HG03460 (cell line): ENCODE measurements at regions not wholly inside any gene's neighbourhood (a gene's known extent, or its start where the extent isn't known, plus 50 kb on each side); places are given as distances from the start of the nearest gene placed in this dataset.
"Not testable (repeated sequence)": the region's sequence is repeated elsewhere in the genome, so short reads cannot be mapped to it uniquely, and the experiment has no call there.

ENCODE experiments used
- ATAC-seq: cut with Tn5 transposase; IDR thresholded peaks from one replicate; pipeline ENCODE4 v1.9.1; 2021; ENCODE audit not compliant: unreplicated experiment

DNA sequence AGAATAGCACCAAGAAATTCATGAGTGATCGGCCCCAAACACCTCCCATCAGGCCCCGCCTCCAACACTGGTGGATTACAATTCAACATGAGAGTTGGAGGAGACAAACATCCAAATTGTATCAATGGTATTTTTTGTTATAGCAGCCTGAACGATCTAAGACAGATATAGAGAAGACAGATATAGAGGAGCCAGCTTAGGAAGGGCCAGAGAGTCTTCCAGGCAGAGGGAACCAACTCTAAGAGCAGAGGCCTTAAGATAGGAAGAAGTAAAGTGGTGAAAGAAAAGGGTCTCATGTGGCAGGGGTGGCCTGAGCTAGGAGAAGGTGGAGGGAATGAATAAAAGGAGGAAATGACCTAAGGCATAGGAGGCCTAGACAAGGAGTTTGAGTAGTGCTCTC lies 158.8 kb upstream of the TBL1XR1 start:
- ATAC-seq, result no peak

DNA sequence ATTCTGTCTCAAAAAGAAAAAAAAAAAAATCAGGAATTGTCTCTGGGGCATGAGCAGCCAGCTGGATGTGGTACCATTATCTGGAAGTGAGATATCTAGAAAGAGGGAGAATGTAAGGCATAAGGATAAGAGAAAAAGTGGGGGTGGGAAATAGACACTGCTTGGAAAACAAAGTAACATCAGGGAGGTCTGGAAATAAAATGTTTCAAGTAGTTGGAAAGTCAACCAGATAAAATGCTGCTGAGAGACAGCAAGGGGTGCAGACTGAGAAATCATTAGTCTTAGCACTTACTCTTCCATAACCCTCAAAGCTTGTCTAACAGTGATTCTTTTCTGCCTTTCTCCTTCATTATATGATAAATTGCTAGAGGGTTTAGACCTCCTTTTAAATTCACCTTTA lies 159.7 kb upstream of the TBL1XR1 start:
- no peak for ATAC-seq

DNA sequence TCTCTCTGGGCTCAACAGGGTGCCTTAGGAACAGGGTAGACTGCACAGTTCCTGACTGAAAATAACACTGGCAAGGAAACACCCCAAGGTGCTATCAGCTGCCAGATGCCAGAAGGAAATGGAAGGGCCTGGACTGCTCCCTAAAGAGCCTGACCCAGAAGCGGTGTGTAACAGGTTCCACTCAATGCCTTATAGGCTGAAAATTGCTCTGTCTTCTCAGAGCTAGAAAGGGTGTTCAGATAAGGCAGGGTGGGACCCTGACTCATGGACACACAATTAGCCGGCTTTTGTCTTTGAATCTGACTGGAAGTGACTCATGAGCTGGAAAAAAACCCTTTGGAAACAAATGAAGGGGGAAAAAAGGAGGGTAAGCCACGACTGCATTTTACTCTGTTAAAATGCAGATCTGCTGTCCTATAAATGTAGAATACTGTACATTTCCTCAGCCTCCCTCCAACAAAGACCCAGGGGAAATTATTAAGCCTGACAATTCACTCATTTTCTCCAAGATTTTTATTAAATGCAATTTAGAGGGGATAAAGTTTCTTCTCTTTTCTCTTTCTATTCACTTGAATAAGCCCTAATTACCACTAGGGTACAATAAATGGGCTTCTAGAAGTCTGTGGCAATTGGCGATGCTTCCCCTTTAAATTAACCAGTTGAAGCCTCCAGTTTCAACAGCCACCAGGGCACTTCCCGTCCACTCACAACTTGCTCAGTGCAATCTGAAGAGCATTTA lies 160.2 kb upstream of the TBL1XR1 start:
- no peak for ATAC-seq

DNA sequence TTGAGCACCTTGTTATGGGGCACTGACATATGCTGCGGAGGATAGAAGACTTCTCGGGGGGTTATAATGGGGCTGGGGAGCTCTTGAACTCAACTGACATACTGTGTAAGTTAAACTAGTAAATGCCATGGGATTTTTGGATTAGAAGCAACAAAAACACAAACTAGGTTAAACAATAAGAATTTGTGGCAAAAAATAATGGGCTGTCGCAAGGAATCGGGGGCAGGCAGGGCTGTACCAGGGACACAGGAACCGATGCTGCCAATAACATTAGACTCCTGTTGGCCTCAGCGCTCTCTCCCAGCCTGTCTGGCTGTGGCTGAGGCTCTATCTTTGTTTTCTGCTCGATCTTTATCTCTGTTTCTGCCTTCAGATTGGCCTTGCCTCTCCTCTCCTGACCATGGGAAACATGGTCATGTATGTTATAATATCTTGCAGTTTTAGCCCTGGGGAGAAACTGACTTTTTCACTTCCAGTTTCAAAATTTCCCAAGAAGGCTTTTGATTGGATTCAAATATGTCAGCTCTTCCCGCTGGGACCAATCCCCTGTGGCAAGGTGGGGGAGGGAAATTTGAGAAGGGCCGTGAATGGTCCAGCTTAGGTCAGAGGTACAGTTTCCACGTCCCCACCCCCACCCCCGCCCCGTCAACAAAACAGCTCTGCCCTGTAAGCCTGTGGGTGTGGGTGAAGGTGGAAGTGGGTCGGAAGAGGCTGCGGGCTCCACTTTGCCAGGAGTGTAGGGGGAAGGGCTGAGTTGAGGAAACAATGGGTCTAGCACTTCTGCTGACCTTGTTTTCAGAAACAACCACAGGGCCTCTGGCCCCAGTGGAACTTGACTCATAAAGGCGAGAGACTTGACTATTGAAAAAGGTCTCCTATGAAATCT lies 161.1 kb upstream of the TBL1XR1 start:
- peak; percentile 52 for ATAC-seq

DNA sequence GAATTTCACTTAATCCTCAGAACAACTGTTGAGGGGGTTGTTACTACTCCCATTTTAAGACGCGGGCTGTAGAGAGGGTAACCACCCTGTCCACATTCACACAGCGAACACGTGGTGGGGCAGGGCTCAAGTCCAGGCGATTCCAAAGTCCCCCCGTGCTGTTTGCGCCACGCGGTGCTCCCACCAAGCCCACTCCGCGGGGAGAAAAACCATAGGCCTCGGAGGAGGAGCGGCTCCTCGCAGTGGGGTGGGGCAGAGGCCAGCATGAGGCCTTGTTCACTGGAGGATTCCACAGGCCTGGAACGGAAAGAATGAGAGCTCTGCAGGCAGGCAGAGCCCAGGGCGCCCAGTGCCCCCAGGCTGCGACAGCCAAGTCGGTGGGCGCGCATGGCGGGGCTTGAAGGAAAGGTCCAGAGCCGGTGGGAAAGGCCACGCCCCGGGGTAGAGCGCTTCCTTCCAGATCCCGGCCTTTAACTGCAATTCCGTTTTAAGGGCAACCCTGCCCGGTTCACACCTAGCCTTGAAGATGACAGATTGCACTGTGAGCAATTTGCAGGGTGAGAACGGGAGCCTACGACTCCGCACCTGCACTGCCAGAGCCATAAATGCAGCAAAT lies 161.8 kb upstream of the TBL1XR1 start:
- peak; percentile 11 for ATAC-seq

DNA sequence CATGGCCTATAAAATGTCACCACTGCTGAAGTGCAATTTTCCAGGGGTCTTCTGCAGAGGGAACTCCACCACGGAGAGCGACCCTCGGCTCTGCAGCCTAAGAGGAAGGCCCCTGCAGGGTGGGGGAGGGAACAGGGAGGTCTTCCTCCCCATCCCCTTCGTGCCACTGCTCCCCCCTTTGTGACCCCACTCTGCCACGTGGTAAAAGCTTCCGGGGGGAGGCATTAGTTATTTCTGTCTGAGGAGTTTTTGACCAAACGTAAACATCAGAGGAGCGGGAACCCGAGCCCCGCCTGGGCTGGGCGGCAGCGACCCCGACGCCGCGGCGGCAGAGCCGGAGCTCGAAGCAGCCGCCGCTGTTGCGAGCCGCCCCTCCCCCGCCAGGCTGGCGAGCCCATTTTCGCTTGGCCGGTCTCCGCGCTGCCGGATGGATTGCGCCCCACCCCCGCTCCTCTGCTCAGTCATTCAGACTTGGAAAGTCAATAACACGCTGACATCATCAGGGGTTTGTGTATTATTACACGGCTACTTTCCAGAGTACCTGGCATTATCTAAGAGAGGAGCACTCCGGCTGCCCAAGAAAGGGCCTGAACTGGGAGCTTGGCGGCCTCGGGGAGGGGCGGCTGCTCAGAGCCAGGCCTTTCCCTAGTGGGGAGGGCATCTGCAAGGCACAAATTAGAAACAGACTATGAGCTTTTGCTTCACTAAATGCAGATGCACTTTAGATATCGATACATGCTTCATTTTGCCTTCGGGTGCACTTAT lies 162.5 kb upstream of the TBL1XR1 start:
- ATAC-seq, result peak; percentile 71

DNA sequence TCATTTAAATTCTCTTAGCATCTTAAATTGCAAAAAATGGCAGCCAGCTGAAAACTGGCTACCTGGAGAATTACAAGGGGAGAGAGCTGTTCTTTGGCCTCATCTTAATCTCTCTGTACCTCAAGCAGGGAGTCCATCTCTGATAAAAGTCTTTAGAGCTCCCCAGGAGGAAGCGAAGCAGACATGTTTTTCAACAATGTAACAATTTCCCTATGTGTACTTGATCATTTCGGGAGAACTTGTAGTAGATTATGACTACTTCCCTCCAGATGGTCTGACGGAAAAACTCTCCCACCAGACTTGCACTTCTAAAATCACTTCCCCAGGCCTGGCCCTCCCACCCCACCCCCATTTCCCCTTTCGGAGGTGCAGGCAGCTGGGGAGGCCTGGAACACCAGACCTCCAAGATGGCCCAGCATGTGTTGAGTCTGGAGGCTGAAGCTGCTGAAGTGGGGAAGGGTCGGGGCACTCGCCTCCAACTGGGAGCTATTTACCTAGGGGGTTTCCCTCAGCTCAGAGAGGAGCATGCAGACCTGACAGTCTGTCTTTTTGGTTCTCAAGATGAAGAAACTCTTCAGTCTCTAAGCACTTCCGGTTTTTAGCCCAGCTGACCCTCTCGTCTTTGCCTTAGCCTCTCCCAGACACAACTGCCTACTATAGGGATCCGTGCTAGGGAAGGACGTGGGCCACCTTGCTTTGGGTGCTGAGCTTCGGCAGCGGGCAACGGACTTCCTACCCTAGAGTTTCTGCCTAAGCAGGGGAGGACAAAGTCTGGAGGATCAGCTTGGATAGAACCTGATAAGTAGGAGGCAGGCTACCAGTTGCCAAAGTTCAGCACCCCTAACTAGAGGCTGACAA lies 164.0 kb upstream of the TBL1XR1 start:
- no peak for ATAC-seq

DNA sequence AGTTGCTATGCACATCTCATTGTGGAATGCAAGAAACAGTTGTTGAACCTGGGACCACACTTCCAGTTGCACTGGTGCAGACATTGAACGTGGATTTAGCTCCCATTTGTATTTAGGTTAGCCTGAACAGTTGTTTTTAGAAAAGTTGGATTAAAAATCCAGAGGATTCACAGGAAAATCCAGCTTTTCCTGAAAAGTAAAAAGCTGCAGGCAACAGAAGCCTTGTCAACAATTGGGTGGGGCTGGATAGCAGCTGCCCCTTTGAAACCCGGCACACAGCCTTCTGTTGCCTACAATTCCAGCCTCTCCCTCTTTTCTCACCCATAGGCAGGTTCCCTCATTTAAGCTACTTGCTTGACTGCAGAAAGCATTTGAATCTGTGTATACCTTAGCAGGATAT lies 165.3 kb upstream of the TBL1XR1 start:
- ATAC-seq, result no peak

DNA sequence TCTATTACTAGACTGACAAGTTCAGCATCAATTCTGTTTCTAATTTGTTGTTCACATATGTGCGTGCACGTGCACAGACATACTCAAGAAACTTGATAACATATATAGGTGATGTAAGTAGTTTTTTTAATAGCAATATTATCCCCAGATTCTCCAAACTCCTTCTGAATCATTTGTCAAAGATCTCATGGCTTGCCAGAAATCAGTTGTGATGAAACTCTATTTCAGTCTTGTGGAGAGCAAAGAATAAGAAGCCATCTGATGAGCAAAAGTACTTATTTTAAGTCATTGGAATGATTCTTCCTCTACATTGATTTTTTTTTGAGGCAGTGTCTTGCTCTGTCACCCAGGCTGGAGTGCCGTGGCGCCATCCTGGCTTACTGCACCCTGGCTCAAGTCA lies 167.0 kb upstream of the TBL1XR1 start:
- no peak for ATAC-seq

DNA sequence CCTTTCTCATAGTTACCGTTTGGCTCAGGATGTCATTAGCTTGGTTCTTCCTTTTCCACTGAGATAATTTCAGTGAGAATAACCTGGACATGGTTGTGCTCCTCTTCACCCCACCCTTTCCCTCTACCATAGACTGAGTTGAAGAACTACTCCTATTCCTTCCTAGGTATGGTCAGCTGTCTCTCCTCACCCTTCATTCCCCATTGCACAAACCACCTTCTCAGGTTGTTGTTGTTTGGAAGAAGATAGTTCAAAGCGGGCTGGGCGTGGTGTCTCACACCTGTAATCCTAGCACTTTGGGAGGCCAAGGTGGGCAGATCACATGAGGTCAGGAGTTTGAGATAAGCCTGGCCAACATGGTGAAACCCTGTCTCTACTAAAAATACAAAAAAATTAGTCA lies 168.0 kb upstream of the TBL1XR1 start:
- not testable (repeated sequence) for ATAC-seq

DNA sequence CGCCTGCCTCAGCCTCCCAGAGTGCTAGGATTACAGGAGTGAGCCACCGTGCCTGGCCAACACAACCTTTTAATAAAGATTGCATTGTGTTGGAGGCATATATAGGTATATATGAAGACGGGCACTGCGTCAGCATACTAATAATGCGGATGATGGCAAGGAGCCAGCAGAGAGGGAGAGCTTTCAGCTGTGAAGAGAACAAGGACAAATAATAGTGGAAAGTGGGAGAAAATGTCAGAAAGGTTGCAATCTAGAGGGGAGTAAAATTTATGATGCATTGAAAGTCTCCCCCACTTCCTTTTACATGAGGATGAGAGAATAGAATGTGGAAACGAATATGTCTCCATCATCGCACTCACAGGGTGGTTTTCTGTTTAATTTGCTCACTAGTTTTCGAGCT lies 170.5 kb upstream of the TBL1XR1 start:
- no peak for ATAC-seq

DNA sequence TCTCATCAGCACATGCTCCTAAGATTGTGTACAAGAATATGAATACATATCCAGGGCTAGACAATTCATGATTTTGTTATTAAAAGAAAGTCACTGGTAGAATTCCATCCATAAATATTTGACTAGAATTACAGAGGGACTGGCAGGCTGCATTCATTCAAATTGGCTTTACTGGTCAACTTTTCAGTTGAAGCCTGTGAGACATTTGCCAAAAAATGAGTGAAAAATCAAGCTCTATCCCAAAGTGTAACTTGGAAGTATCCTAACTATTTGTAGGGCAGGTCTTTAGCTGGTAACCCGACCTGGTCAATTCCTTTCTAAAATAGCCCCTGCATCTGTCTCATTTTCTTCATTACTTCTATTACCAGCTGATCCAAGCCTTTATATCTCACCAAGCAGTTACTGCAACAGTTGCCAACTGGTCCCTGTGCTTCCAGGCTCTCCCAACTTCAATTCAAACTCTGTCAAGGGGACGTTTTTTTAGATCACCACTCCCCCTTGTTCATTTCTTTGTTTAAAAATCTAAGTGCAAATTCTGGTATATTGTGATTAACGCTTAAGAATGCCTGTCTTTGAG lies 173.1 kb upstream of the TBL1XR1 start:
- ATAC-seq, result no peak

DNA sequence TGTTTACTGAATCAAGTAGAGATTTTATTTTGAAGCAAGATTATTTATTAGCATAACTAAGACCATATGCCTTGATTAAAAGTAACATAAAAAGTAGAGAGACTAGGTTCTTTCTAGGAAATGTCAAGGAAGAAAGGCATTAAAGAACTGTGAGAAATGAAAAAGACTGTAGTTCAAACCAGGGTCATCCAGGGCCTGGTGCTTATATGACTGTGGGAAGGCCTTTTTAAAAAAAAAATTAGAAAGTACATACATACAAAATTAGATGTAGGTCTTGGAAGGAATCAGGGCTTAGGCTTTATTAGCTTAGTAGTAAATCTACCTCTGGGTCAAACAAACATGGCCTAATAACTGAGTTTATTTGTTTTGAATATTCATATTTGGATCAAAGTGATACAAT lies 173.9 kb upstream of the TBL1XR1 start:
- ATAC-seq, result no peak

DNA sequence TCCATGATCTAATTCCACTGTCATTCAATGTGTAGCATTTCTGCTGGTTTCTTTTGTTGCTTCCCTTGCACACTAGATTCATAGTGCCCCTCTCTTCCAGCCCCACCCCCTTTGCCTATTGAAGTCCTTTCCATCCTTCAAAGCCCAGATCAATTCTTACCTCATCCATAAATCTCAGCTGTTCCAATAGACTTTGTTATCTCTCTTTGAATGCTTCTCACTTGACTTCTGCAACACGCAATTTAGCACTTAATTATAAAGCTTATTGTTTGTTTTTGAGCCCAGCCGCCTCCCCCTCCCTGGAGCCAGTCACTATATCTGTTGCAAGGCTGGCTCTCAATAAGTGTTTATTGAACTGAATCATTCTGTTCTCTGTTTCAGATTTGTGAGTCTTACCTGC lies 174.6 kb upstream of the TBL1XR1 start:
- no peak for ATAC-seq

DNA sequence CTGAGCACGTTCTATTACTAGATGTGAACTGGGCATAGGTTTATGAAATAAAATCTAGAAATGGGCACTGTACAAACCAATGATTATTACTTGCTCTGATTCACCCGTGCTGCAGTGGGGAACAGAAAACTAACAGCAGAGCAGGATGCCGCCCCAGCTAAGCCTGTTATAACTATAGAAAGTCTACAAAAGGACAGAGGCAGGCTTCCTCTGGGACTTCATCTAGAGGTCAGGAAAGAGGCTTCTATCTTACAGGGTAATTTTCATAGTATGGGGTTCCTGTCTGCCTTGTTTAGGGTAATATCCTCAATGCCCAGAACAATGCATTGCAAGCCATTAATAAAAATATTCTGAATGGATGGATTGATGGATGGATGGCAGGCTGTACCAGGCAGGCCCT lies 177.0 kb upstream of the TBL1XR1 start:
- ATAC-seq, result no peak

DNA sequence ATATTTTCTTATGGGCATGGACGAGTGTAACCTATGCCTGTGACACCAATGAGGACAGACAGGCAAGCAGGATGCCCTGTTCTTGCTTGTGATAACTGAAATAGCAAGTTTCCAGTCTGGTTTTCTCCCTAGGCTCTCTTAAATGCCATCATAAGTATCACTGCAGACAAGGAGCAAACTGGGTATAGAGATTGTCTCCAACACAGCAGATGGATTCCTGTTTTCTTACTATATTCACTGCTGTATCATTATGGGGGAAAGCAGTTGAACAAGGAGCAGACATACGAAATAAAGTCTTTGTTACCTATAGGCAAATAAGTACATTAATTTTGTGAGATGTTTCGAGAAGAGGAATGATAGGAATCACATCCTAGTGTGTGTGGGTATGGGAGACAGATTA lies 178.0 kb upstream of the TBL1XR1 start:
- no peak for ATAC-seq

DNA sequence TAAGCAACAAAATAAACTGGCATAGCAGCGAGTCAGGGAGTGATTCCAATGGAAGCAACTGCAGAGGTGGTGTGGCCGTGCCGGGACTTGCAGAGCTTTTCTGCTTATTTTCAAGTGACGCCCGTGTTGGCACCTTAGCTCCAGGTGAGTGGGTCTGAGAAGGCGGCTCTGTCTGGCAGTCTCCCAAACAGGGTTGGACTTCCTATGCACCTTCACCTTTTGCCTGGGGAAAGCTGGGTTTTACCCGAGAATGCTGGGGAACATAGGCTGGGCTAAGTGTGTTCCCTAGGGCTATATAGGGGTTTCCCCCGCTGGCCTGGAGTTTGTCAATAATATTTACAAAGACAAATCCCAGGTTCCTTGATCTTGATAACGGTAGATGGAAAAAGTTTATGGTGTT lies 179.9 kb upstream of the TBL1XR1 start:
- no peak for ATAC-seq

DNA sequence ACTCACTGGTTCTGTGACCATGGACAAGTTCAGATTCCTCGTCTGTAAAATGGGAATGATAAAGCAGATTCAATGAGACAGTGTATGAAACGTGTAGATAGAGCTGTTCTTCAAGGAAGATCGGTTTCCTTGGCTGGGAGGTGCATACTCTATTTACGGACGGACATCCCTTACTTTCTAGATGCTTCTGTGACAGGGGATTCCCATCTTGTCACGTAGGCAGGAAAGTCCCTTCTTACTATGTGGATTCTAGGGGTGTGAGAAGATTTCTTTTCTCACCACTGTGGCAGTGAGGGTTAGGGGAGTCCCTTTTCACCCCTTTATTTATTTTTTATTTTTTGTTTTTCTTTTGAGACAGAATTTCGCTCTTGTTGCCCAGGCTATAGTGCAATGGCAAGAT lies 180.9 kb upstream of the TBL1XR1 start:
- peak; percentile 72 for ATAC-seq

DNA sequence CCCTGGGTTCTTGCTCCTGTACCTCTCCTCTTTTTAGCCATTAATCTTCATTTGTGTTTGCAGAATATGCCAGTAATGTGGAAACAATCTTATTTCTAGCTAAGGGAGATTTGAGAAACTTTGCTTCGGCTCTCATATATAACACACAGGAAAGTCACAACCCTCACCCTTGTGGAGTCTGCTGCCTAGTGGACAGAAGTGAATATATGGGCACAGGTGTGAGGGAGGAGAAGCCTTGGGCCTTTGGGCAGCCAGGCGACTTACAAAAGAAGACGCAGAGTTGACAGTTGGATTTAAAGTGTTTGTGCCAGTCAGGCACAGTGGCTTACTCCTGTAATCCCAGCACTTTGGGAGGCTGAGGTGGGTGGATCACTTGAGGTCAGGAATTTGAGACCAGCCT lies 181.8 kb upstream of the TBL1XR1 start:
- ATAC-seq, result no peak

DNA sequence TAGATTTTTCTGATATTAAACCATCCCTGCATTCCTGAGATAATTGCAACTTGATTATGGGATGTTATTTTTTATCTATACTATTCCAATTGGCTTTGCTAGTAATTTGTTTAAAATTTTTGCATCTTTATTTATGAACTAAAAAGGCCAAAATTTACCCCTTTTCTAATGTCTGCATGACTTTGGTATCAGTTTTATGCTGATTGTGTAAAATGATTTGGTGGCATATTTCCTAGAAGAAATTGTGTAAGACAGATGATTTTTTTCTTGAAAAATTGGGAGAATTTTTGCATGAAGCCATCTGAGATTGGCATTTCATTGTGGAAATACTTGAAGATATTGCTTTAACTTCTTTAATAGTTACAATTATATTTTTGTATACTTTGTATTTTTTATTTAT lies 183.8 kb upstream of the TBL1XR1 start:
- ATAC-seq, result no peak
